SH-SY5Y (cell line): ENCODE measurements at regions not wholly inside any gene's neighbourhood (a gene's known extent, or its start where the extent isn't known, plus 50 kb on each side); places are given as distances from the start of the nearest gene placed in this dataset.

Experiments used
- GATA2 ChIP-seq: IDR thresholded peaks from 2 replicates; pipeline ENCODE4 v1.6.1; 2011; ENCODE audit warnings: mild to moderate bottlenecking, low read depth, low read length
- GATA3 ChIP-seq: IDR thresholded peaks from 2 replicates; pipeline ENCODE4 v1.6.1; 2011; ENCODE audit warnings: low read depth, mild to moderate bottlenecking, low read length, moderate library complexity

- TF ChIP-seq GATA3 (no peak), GATA2 (no peak)
These were observed 403.0 kb upstream of the USP24 start for GRCh38 chr1:55618199-55618598.
